Stimulated activated CD4-positive, alpha-beta T cell treated with anti-CD3 and anti-CD28 coated beads, TNF-alpha, amount 100 ng/mL, for 48 hours (primary cell): ENCODE measurements at regions not wholly inside any gene's neighbourhood (a gene's known extent, or its start where the extent isn't known, plus 50 kb on each side); places are given as distances from the start of the nearest gene placed in this dataset.

Source experiments
- DNase-seq, 3 donors: peaks; one replicate each; pipeline ENCODE4 v3.0.0-alpha.2; 2020; ENCODE audit warnings: low read depth in 3 of 3

- no peak for DNase-seq
These were observed 212.8 kb upstream of the CHD1 start for GRCh38 chr5:99141534-99142128.

DNA sequence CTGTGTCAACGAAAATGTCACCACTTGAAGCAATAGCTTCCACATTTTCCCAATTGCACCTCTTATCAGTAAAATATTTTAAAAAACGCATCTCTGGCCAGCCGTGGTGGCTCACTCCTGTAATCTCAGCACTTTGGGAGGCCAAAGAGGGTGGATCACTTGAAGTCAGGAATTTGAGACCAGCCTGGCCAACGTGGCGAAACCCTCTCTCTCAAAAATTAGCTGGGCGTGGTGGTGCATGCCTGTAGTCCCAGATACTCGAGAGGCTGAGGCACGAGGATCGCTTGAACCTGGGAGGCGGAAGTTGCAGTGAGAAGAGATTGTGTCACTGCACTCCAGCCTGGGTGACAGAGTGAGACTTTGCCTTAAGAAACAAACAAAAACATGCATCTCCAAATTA lies 210.1 kb upstream of the CHD1 start:
- no peak for DNase-seq

GRCh38 chr5:99133921-99134320 lies 205.1 kb upstream of the CHD1 start:
- no peak for DNase-seq

- DNase-seq: no peak
These were observed 201.1 kb upstream of the CHD1 start for GRCh38 chr5:99129768-99130501.

- no peak for DNase-seq
These were observed 194.2 kb upstream of the CHD1 start for GRCh38 chr5:99122976-99123375.

DNA sequence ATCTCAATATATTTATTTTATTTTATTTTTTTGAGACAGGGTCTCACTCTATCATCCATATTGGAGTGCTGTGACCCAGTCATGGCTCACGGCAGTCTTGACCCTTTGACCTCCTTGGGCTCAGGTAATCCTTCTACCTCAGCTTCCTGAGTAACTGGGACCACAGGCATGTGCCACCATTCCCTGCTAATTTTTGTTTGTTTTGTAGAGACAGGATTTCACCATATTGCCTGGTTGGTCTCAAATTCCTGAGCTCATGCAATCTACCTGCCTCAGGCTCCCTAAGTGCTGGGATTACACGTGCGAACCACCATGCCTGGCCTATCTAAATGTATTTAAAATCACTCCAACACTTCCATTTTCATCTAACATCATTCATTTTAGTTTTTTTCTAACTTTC lies 190.5 kb upstream of the CHD1 start:
- DNase-seq: no peak

DNA sequence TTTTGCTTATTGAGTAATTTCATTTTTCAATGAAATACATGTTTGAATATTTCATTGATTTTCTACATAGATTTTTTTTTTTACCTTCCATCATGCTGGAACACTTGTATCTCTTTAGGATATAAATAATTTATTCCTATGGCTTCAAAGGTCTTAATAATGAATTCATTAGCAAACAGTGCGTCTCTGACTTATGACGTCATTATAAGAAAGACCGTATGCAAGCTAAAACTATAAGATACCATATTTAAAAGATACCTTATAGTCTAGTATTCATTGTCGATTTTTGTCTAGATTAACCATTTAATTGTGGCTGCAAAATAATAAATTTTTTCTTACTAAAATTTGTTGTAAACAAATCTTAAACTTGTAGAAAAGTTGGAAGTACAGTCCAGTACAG lies 187.7 kb upstream of the CHD1 start:
- no peak for DNase-seq

GRCh38 chr5:99109894-99110293 lies 181.1 kb upstream of the CHD1 start:
- no peak for DNase-seq

GRCh38 chr5:99105216-99105615 lies 176.4 kb upstream of the CHD1 start:
- DNase-seq: no peak

DNA sequence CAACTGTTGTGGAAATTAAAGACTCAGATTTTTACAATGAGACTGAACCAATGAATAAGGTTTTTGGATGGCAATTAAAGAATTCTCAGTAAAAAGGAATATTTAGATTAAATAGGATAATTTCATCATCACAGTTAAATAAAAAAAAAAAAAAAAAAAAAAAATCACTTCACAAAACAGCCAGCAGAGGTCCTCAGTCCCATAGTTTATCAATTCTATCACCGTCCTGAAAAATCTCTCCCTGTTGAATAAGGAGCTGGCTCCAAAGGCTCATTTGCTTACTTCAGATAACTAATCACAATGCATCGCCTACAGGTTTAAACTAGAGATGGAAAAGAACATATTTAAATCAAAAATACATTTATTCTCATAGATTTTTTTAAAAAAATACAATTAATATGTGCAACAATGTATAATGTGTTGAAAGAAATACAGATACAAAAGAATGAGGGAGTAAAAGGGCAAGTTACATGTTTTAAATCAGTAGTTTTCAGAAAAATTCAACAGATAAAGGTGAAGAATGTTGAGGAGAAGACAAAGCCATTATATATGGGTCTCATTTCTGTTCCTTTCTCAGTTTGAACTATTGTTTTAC lies 175.8 kb upstream of the CHD1 start:
- DNase-seq: no peak

- DNase-seq: no peak
These were observed 173.4 kb upstream of the CHD1 start for GRCh38 chr5:99102073-99102697.

GRCh38 chr5:99099691-99100090 lies 170.9 kb upstream of the CHD1 start:
- DNase-seq: no peak

DNA sequence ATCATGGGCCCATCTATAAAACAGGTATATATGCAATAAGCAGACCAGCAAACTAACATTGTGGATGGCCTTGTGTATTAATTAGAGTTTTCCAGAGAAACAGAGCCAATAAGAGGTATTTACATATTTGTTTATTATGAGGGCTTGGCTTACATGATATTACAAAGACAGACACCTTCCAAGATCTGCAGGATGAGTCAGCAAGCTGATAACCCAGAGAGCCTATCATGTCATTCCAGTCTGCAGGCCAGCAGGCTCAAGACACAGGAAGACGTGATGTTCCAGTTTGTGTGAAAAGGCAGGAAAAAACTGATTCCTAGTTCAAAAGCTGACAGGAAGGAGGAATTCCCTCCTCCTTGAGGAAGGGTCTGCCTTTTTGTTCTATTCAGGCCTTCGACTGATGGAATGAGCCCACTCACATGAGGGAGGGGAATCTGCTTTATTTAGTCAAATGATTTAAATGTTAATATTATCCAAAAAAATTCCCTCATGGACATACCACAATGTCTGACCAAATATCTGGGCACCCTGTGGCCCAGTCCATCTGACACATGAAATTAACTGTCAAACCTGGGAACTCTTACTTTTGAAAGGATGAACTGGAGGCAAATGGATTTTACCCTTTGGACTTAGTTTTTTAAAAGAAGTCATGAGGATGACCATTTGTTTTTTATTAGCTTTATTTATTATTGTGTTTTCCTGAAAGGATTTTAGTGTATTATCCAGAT lies 161.2 kb upstream of the CHD1 start:
- no peak for DNase-seq

- DNase-seq: no peak
These were observed 159.5 kb upstream of the CHD1 start for GRCh38 chr5:99088309-99088708.

GRCh38 chr5:99083197-99083596 lies 154.4 kb upstream of the CHD1 start:
- DNase-seq: no peak

DNA sequence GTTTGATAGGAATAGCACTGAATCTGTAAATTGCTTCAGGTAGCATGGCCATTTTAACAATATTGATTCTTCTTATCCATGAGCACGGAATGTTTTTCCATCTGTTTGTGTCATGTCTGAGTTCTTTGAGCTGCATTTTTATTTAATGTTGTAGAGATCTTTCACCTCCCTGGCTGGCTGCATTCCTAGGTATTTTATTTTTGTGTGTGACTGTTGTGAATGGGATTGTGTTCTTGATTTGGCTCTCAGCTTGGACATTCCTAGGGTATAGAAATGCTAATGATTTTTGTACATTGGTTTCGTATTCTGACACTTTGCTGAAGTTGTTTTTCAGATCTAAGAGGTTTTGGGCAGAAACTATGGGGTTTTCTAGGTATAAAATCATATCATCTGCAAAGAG lies 152.9 kb upstream of the CHD1 start:
- DNase-seq: no peak

DNA sequence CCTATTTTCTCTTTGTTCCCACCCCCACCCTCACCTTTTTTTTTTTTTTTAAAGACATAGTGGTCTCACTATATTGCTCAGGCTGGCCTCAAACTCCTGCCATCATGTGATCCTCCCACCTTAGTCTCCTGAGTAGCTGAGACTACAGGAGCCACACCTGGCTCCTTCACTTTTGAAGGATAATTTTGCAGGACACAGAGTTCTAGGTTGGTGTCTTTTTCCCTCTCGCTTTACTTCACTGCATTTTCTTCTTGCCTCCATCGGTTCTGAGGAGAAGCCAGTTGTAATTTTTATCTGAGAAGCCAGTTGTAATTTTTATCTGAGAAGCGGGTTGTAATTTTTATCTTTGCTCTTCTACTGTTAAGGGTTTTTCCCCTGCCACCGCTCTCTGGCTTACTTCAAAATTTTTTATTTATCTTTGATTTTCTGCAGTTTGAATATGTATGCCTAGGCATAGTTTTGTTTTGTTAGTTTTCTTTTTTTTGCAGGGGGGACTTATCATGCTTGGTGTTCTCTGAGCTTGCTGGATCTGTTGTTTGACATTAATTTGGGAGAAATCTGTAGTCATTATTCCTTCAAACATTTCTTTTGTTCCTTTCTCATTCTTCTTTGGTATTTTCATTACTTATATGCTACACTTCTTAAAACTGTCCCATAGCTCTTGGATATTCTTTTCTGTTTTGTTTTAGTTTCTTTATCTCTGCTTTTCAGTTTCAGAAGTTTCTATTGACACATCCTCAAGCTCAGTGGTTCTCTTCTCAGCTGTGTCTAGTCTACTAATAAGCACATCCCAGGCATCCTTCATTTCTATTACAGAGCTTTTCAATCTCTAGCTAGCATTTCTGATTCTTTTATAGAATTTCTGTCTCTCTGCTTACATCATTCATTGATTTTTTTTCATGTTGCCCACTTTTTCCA lies 148.2 kb upstream of the CHD1 start:
- no peak for DNase-seq

GRCh38 chr5:99072846-99073245 lies 144.0 kb upstream of the CHD1 start:
- no peak for DNase-seq

DNA sequence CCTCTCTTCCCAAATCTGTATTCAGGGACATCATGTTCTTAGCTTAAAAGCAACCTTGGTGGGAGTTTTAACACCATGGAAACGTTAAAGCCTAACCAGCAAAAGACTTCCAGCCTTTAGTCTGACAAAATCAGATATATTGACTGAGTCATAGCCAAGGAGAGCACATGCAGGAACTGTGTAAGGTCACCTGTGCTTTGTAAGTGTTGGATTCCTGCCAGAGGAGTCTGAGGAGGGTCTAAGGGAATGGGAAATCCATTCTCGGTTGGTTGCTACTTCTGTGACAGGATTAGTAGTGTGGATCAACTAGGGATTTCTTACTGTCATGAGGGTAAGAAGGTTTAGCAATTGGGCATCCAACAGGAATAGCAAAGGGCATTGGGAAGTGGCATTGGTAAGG lies 142.0 kb upstream of the CHD1 start:
- DNase-seq: no peak

DNA sequence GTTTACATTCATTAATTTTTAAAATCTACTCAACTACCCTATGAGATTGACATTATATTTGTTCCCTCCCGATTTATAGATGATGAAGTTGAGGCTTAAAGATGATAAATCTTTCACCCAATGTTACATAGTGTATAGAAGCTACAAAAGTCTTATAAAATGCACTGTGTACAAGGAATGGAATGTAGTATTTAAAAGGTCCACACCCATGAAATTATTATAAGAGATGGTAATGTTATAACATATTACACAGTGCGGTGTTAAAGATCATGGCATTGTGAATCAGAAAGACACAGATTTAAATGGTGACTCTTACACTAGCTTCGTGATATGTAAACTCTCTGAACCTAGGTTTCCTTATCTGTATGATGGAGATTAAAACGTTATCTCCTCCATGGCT lies 141.6 kb upstream of the CHD1 start:
- no peak for DNase-seq

DNA sequence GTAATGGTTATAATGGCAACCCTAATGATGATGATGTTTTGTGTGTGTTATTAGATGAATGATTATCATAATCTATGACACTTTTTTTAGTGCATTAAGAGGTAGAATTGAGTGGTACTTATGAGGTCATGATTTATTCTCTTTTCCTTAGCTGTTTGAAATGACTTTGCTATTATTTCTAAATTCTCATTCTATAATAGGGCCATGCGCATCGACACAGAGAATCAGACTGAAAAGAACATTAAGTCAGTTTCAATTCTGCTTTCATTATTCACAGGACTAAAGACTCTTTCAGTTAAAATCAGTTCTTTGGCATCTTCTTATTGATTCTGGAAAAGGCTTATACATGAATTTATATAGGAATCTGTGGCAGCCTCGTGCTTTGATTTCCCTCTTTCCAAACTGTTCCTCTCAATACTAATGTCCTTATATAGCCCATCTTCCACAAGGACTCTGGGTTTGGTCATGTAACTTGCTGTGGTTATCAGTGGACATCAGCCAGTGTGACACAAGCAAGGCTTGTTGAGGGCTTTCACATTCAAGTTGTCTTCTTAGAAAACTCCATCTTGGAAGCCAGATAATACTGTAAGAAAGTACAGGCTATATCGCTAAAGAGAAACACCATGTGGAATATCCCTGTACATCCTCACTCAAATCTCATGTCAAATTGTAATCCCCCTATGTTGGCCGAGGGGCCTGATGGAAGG lies 140.3 kb upstream of the CHD1 start:
- no peak for DNase-seq
